B cell (primary cell): ENCODE measurements at regions not wholly inside any gene's neighbourhood (a gene's known extent, or its start where the extent isn't known, plus 50 kb on each side); places are given as distances from the start of the nearest gene placed in this dataset.
"Not testable (repeated sequence)": the region's sequence is repeated elsewhere in the genome, so short reads cannot be mapped to it uniquely, and the experiment has no call there.

Experiments used
- ATAC-seq: fragments of 200-7000 bp; cut with Tn5 transposase; one replicate; pipeline ENCODE4 v1.10.0; 2021; ENCODE audit warnings: low read depth, mild to moderate bottlenecking, moderate number of reproducible peaks, moderate library complexity
- CTCF ChIA-PET: fragments of 350-600 bp; sonication (Branson Sonifier 250); formaldehyde crosslinking; loops from one replicate; lab custom pipeline; 2021; ENCODE audit warnings: antibody characterized with exemption, inconsistent platforms; lab: Charles Lee
- POLR2A ChIA-PET: fragments of 350-600 bp; sonication (Branson Sonifier 250); formaldehyde crosslinking; loops from one replicate; lab custom pipeline; 2021; ENCODE audit warnings: antibody characterized with exemption; lab: Charles Lee
- DNase-seq: peaks from one replicate; pipeline ENCODE4 v3.0.0; 2013
- H2AFZ ChIP-seq: 2 replicates; pipeline ENCODE4 v1.6.1; 2012; ENCODE audit warnings: mild to moderate bottlenecking, low read depth, low read length; ENCODE audit not compliant: insufficient read depth, poor library complexity, severe bottlenecking
- H3K27ac ChIP-seq, 2 donors: 1 replicate in 1 of 2; 2 replicates in 1 of 2; pipeline ENCODE4 v1.5.1; 2012 to 2013; ENCODE audit warnings: low read length in 2 of 2, mild to moderate bottlenecking in 2 of 2, moderate library complexity in 1 of 2
- H3K27me3 ChIP-seq, 4 experiments: fragments of 200-600 bp in 1 of 4; sonication (generic) in 1 of 4; replicated peaks in 1 of 4; 1 replicate in 2 of 4; 2 replicates in 2 of 4; pipeline versions ENCODE4 v1.6.1 to v1.7.0; 2013 to 2016; ENCODE audit warnings: low read length in 3 of 4, mild to moderate bottlenecking in 2 of 4, mixed read lengths in 1 of 4, moderate library complexity in 1 of 4; ENCODE audit not compliant: insufficient read depth in 4 of 4, control insufficient read depth in 3 of 4; ENCODE audit errors: control extremely low read depth in 1 of 4
- H3K36me3 ChIP-seq, 2 experiments: replicated peaks in 1 of 2; 1 replicate in 1 of 2; 2 replicates in 1 of 2; pipeline versions ENCODE4 v1.6.1 to v1.7.1; 2013; ENCODE audit warnings: low read length in 1 of 2; ENCODE audit not compliant: insufficient read depth in 2 of 2, control insufficient read depth in 1 of 2; ENCODE audit errors: control extremely low read depth in 1 of 2, extremely low read depth in 1 of 2
- H3K4me1 ChIP-seq, 2 donors: fragments of 200-600 bp in 1 of 2; sonication (generic) in 1 of 2; 1 replicate in 1 of 2; 2 replicates in 1 of 2; pipeline versions ENCODE4 v1.5.1 to v1.6.1; 2013 to 2017; ENCODE audit warnings: low read length in 2 of 2; ENCODE audit not compliant: control insufficient read depth in 2 of 2, insufficient read depth in 2 of 2
- H3K4me2 ChIP-seq: replicated peaks from 2 replicates; pipeline ENCODE3; 2012; ENCODE audit warnings: mild to moderate bottlenecking, low read depth, low read length; ENCODE audit not compliant: poor library complexity, severe bottlenecking
- H3K4me3 ChIP-seq, 5 experiments: fragments of 200-600 bp in 1 of 5; sonication (generic) in 1 of 5; 1 replicate in 3 of 5; 2 replicates in 2 of 5; pipeline versions ENCODE4 v1.5.1 to v1.7.0; 2011 to 2016; ENCODE audit warnings: low read length in 4 of 5, mild to moderate bottlenecking in 4 of 5, low read depth in 2 of 5, control low read depth in 1 of 5, moderate library complexity in 1 of 5; ENCODE audit not compliant: insufficient read depth in 1 of 5; ENCODE audit errors: control extremely low read depth in 1 of 5, extremely low read depth in 1 of 5
- H3K79me2 ChIP-seq: fragments of 200-600 bp; sonication (generic); one replicate; pipeline ENCODE4 v1.6.0; 2016; ENCODE audit warnings: low read length; ENCODE audit not compliant: control insufficient read depth, insufficient read depth
- H3K9ac ChIP-seq: fragments of 200-600 bp; sonication (generic); 2 replicates; pipeline ENCODE4 v1.6.1; 2017; ENCODE audit warnings: mild to moderate bottlenecking, low read length, moderate library complexity
- H3K9me3 ChIP-seq, 3 donors: one replicate each; pipeline versions ENCODE4 v1.6.1 to v1.7.1; 2013; ENCODE audit warnings: low read length in 2 of 3; ENCODE audit not compliant: control insufficient read depth in 2 of 3, insufficient read depth in 1 of 3; ENCODE audit errors: control extremely low read depth in 1 of 3
- H4K20me1 ChIP-seq: 2 replicates; pipeline ENCODE4 v1.6.0; 2012; ENCODE audit warnings: mild to moderate bottlenecking, low read length; ENCODE audit not compliant: insufficient read depth, control insufficient read depth, poor library complexity, severe bottlenecking
- H3K27ac Mint-ChIP-seq: one replicate; pipeline ENCODE4 v1.8.0; 2021; ENCODE audit warnings: mixed read lengths
- H3K27me3 Mint-ChIP-seq: one replicate; pipeline ENCODE4 v1.8.0; 2021; ENCODE audit warnings: mixed read lengths
- H3K4me1 Mint-ChIP-seq: one replicate; pipeline ENCODE4 v1.8.0; 2021; ENCODE audit warnings: mixed read lengths
- H3K4me3 Mint-ChIP-seq: one replicate; pipeline ENCODE4 v1.8.0; 2021; ENCODE audit warnings: mixed read lengths
- H3K9me3 Mint-ChIP-seq: one replicate; pipeline ENCODE4 v1.8.0; 2022; ENCODE audit warnings: mixed read lengths; ENCODE audit not compliant: insufficient read depth
- CTCF ChIP-seq: fragments of 200-600 bp; IDR thresholded peaks from one replicate; pipeline ENCODE4 v1.8.0; 2022; ENCODE audit warnings: antibody characterized with exemption, mild to moderate bottlenecking
- EZH2 ChIP-seq: IDR thresholded peaks from 2 replicates; pipeline ENCODE4 v1.6.1; 2012; ENCODE audit warnings: borderline replicate concordance, low read depth, mild to moderate bottlenecking, moderate library complexity, low read length; ENCODE audit not compliant: insufficient read depth, poor library complexity, severe bottlenecking
- WGBS: methylation state at CpG from one replicate; pipeline ENCODE4 v1.1.5; 2013; ENCODE audit warnings: missing lambda C conversion rate; ENCODE audit not compliant: insufficient coverage; 5-methylcytosine and 5-hydroxymethylcytosine counted together
- intact Hi-C: fragments of 100-400 bp; cut with micrococcal nuclease; formaldehyde crosslinking; loops from one replicate; pipeline ENCODE4 v1.10.0; 2022

DNA sequence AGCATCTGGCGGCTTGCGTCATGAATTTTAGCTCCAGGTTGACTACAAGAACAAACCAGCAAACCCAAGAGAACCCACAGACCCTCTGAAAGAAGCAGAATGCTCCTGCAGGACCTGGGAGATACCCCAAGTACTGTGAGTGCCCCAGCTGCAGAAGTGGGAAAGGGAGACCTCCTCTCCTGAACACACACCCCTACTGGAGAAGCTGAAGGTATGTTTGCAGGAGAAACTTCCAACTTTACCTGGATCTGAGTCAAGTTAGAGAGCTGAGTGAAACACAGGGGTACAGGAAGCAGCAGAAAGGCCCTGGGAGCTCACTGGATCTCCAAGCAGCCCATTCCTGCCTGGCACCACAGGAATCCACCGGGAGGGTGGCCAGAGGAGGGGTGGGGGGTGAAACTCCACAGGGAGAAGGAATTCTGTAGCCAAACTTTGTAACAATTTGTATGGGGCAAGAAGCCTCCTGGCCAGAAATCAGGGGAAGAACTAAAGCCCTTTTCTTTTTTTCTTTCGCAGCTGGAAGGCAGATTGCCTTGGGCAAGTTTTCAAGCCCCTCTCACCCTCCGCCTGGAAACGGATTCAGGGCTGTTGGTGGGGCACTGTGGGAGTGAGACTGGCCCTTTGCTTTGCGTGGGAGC is 576.2 kb downstream of the BNC2 start:
- Histone ChIP-seq H3K27me3 (no peaks in the 10 kb centered on the region), H3K4me1 (no peaks in the 10 kb centered on the region), H3K36me3 (no peaks in the 10 kb centered on the region), H3K9ac (no peak overlapping the region), H4K20me1 (no peaks in the 10 kb centered on the region), H3K4me2 (no peak overlapping the region), H3K79me2 (no peaks in the 10 kb centered on the region), H3K27ac (no peak overlapping the region), H3K9me3 (peaks cover 0 to 6% (median 0%) of the 10 kb centered on the region in 3 donors), H2AFZ (no peak overlapping the region), H3K4me3 (no peak overlapping the region)
- intact Hi-C loops: no loop called here
- Mint-ChIP-seq H3K4me3 (no peak overlapping the region), H3K9me3 (no peaks in the 10 kb centered on the region), H3K27ac (no peak overlapping the region), H3K27me3 (peaks cover 4% of the 10 kb centered on the region), H3K4me1 (peaks cover 2% of the 10 kb centered on the region)
- 57% methylated on average over 1 of the region's 7 CpGs for WGBS
- CTCF ChIA-PET: no interaction called here
- POLR2A ChIA-PET: no interaction called here
- DNase-seq (no peak), ATAC-seq (no peak)
- TF ChIP-seq EZH2 (no peak), CTCF (no peak)

DNA sequence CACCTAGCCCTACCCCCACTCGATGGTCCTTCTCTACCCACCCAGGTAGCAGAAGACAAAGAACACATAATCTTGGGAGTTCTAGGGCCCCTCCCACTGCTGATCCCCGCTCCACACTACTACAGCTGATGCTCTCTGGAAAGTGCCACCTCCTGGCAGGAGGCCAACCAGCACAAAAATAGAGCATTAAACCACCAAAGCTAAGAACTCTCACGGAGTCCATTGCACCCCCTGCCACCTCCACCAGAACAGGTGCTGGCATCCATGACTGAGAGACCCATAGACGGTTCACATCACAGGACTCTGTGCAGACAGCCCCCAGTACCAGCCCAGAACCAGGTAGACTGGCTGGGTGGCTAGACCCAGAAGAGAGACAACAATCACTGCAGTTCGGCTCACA is 575.5 kb downstream of the BNC2 start:
- H3K9ac ChIP-seq, H3K27ac Mint-ChIP-seq, H3K4me3 Mint-ChIP-seq, H3K36me3 ChIP-seq, H3K27me3 ChIP-seq, H3K27me3 Mint-ChIP-seq, intact Hi-C loops, H3K9me3 ChIP-seq, H3K9me3 Mint-ChIP-seq, ATAC-seq, H2AFZ ChIP-seq, H3K4me2 ChIP-seq, H3K4me3 ChIP-seq, H3K27ac ChIP-seq, H3K4me1 Mint-ChIP-seq, H3K79me2 ChIP-seq, H4K20me1 ChIP-seq, CTCF ChIA-PET, DNase-seq, H3K4me1 ChIP-seq, POLR2A ChIA-PET: not testable (repeated sequence)
- 79% methylated on average over 4 of the region's 5 CpGs for WGBS

- DNase-seq, ATAC-seq, H3K9me3 Mint-ChIP-seq, POLR2A ChIA-PET, H3K9ac ChIP-seq, H3K27me3 Mint-ChIP-seq, H3K27me3 ChIP-seq, CTCF ChIA-PET, H3K9me3 ChIP-seq, H3K27ac Mint-ChIP-seq, H3K4me3 Mint-ChIP-seq, H3K27ac ChIP-seq, H4K20me1 ChIP-seq, H3K4me1 Mint-ChIP-seq, intact Hi-C loops, H3K4me1 ChIP-seq, H3K79me2 ChIP-seq, H3K4me3 ChIP-seq, H3K36me3 ChIP-seq, H3K4me2 ChIP-seq, H2AFZ ChIP-seq: not testable (repeated sequence)
- WGBS: 86% methylated on average over 1 of the region's 3 CpGs
Measured at GRCh38 chr9:16299368-16299767, 571.1 kb downstream of the BNC2 start.
